Endothelial cell of umbilical vein (primary cell): ENCODE measurements at regions not wholly inside any gene's neighbourhood (a gene's known extent, or its start where the extent isn't known, plus 50 kb on each side); places are given as distances from the start of the nearest gene placed in this dataset.

Source experiments
- BruUV-seq: library from RNA; stranded (reverse); fragments of 400-500 nt; replicated peaks from 2 replicates; lab custom pipeline; 2021; lab: Mats Ljungman, UMichigan
- CTCF ChIA-PET: fragments of 300-600, 350-600 bp; sonication (Branson Sonifier 250); formaldehyde crosslinking; loops from one replicate; lab custom pipeline; 2021; ENCODE audit warnings: antibody characterized with exemption, inconsistent platforms; lab: Charles Lee
- POLR2A ChIA-PET: fragments of 300-600, 350-600 bp; sonication (Branson Sonifier 250); formaldehyde crosslinking; loops from one replicate; lab custom pipeline; 2021; ENCODE audit warnings: antibody characterized with exemption, inconsistent platforms; lab: Charles Lee
- DNase-seq: peaks from one replicate; pipeline ENCODE4 v3.0.0-alpha.2; 2011; ENCODE audit warnings: low read depth, low spot score
- FAIRE-seq: peaks from 2 replicates; lab custom pipeline; 2011; peaks lifted over from hg19 to GRCh38; lab: Jason Lieb, UNC
- H2AFZ ChIP-seq: 2 replicates; pipeline ENCODE4 v1.6.0; 2012; ENCODE audit warnings: low read depth, low read length, control low read depth, inconsistent platforms
- H3K27ac ChIP-seq: 2 replicates; pipeline ENCODE4 v1.5.1; 2011; ENCODE audit warnings: low read depth, mild to moderate bottlenecking, control low read depth, low read length, moderate library complexity; ENCODE audit not compliant: insufficient read depth
- H3K27me3 ChIP-seq, 2 experiments: 2 replicates each; pipeline versions ENCODE4 v1.6.0 to v1.6.1; 2011; ENCODE audit warnings: low read length in 2 of 2, mixed read lengths in 1 of 2; ENCODE audit not compliant: control insufficient read depth in 2 of 2, insufficient read depth in 2 of 2
- H3K36me3 ChIP-seq, 2 experiments: 2 replicates in 1 of 2; 3 replicates in 1 of 2; pipeline ENCODE4 v1.5.1; 2011; ENCODE audit warnings: low read length in 2 of 2, mild to moderate bottlenecking in 1 of 2, moderate library complexity in 1 of 2; ENCODE audit not compliant: control insufficient read depth in 2 of 2, insufficient read depth in 2 of 2; ENCODE audit errors: extremely low read depth in 1 of 2
- H3K4me1 ChIP-seq: 3 replicates; pipeline ENCODE4 v1.5.1; 2011; ENCODE audit warnings: mild to moderate bottlenecking, low read length; ENCODE audit not compliant: control insufficient read depth, insufficient read depth; ENCODE audit errors: extremely low read depth
- H3K4me2 ChIP-seq: 2 replicates; pipeline ENCODE4 v1.6.1; 2011; ENCODE audit warnings: low read length, control low read depth, mixed read lengths; ENCODE audit not compliant: insufficient read depth
- H3K4me3 ChIP-seq, 3 experiments: fragments of 200-600 bp in 1 of 3; sonication (generic), shearing (Covaris generic) in 1 of 3; replicated peaks in 1 of 3; 2 replicates each; pipeline ENCODE4 v1.5.1; 2011 to 2016; ENCODE audit warnings: control low read depth in 3 of 3, low read length in 3 of 3, mild to moderate bottlenecking in 2 of 3, inconsistent platforms in 1 of 3, low read depth in 1 of 3, moderate library complexity in 1 of 3; ENCODE audit not compliant: insufficient read depth in 1 of 3
- H3K79me2 ChIP-seq: 2 replicates; pipeline ENCODE4 v1.6.0; 2012; ENCODE audit warnings: low read length, inconsistent platforms; ENCODE audit not compliant: control insufficient read depth, insufficient read depth
- H3K9ac ChIP-seq: replicated peaks from 2 replicates; pipeline ENCODE3; 2011; ENCODE audit warnings: low read length, control low read depth; ENCODE audit not compliant: insufficient read depth; ENCODE audit errors: extremely low read depth
- H3K9me1 ChIP-seq: replicated peaks from 3 replicates; pipeline ENCODE4 v1.6.0; 2011; ENCODE audit warnings: mild to moderate bottlenecking, low read length; ENCODE audit not compliant: control insufficient read depth, insufficient read depth; ENCODE audit errors: extremely low read depth
- H3K9me3 ChIP-seq: replicated peaks from 2 replicates; pipeline ENCODE4 v1.5.1; 2012; ENCODE audit warnings: low read length, inconsistent platforms; ENCODE audit not compliant: control insufficient read depth, insufficient read depth
- H4K20me1 ChIP-seq: replicated peaks from 2 replicates; pipeline ENCODE3; 2011; ENCODE audit warnings: mild to moderate bottlenecking, low read length; ENCODE audit not compliant: control insufficient read depth, insufficient read depth; ENCODE audit errors: extremely low read depth
- EZH2 ChIP-seq: IDR thresholded peaks from 2 replicates; pipeline ENCODE4 v1.6.1; 2012; ENCODE audit warnings: borderline replicate concordance, low read depth, mild to moderate bottlenecking, moderate library complexity, low read length, inconsistent platforms; ENCODE audit not compliant: severe bottlenecking
- FOS ChIP-seq: IDR thresholded peaks from 2 replicates; pipeline ENCODE4 v1.6.1; 2011; ENCODE audit warnings: mild to moderate bottlenecking, low read length, moderate library complexity, borderline replicate concordance; ENCODE audit not compliant: insufficient read depth
- GATA2 ChIP-seq: IDR thresholded peaks from 2 replicates; pipeline ENCODE4 v1.7.0; 2011; ENCODE audit warnings: low read depth, mild to moderate bottlenecking, moderate library complexity, mixed read lengths, low read length; ENCODE audit not compliant: insufficient read length, insufficient read depth
- JUN ChIP-seq: IDR thresholded peaks from 2 replicates; pipeline ENCODE4 v1.6.1; 2011; ENCODE audit warnings: borderline replicate concordance, low read depth; ENCODE audit not compliant: insufficient read length, insufficient read depth
- MAX ChIP-seq: IDR thresholded peaks from 2 replicates; pipeline ENCODE4 v1.6.1; 2011; ENCODE audit not compliant: insufficient read depth, insufficient read length
- MYC ChIP-seq: IDR thresholded peaks from one replicate; pipeline ENCODE4 v1.6.1; 2011; ENCODE audit warnings: mild to moderate bottlenecking, low read depth, low read length
- POLR2A ChIP-seq: IDR thresholded peaks from 2 replicates; pipeline ENCODE4 v1.6.1; 2012; ENCODE audit warnings: low read depth, mild to moderate bottlenecking, control low read depth, low read length
- POLR2AphosphoS5 ChIP-seq: IDR thresholded peaks from 2 replicates; pipeline ENCODE4 v1.6.1; 2012; ENCODE audit warnings: low read depth, mild to moderate bottlenecking, control low read depth, low read length, moderate library complexity; ENCODE audit not compliant: insufficient read depth
- dilution Hi-C: fragments of 300-500 bp; cut with MboI; formaldehyde crosslinking; loops from one replicate; pipeline ENCODE4 v1.15.0; 2019; ENCODE audit warnings: low sequenced_read_pairs; ENCODE audit not compliant: extremely low pct_ligation_motif_present
- intact Hi-C: fragments of 100-400 bp; cut with micrococcal nuclease; formaldehyde crosslinking; loops from one replicate; pipeline ENCODE4 v1.10.0; 2022
- TF ChIP-seq, protein P1 (sequence below), 2 donors: IDR thresholded peaks; 1 replicate in 1 of 2; 2 replicates in 1 of 2; pipeline ENCODE4 v1.5.1; 2011; ENCODE audit warnings: low read length in 2 of 2, mild to moderate bottlenecking in 2 of 2, moderate library complexity in 2 of 2, control low read depth in 1 of 2, inconsistent platforms in 1 of 2, low read depth in 1 of 2; ENCODE audit not compliant: insufficient read depth in 1 of 2; ENCODE audit errors: extremely low read depth in 1 of 2

- H3K27me3 ChIP-seq, result peaks cover 5 to 16% of the 10 kb centered on the region in 2 experiments
- ChIA-PET CTCF (no interaction called here), POLR2A (no interaction called here)
- H3K9ac ChIP-seq, result no peak overlapping the region
- dilution Hi-C loops (no loop called here), intact Hi-C loops (loop anchor here (5.0 kb wide), 1 partner anchor 252 kb away; no protein-coding TSS in a partner anchor)
- FAIRE-seq, result no peak
- H3K4me1 ChIP-seq, result peaks cover 10% of the 10 kb centered on the region
- H3K4me2 ChIP-seq, result no peak overlapping the region
- H3K79me2 ChIP-seq, result no peaks in the 10 kb centered on the region
- no peak overlapping the region for H3K27ac ChIP-seq
- no peaks in the 10 kb centered on the region for H3K36me3 ChIP-seq
- no peaks in the 10 kb centered on the region for H3K9me3 ChIP-seq
- H3K9me1 ChIP-seq, result no peaks in the 10 kb centered on the region
- H4K20me1 ChIP-seq, result no peaks in the 10 kb centered on the region
- no TSS peak for BruUV-seq
- H3K4me3 ChIP-seq, result no peak overlapping the region
- DNase-seq, result no peak
- no peak for TF ChIP-seq MYC
- no peak for TF ChIP-seq FOS
- TF ChIP-seq, protein P1, sequence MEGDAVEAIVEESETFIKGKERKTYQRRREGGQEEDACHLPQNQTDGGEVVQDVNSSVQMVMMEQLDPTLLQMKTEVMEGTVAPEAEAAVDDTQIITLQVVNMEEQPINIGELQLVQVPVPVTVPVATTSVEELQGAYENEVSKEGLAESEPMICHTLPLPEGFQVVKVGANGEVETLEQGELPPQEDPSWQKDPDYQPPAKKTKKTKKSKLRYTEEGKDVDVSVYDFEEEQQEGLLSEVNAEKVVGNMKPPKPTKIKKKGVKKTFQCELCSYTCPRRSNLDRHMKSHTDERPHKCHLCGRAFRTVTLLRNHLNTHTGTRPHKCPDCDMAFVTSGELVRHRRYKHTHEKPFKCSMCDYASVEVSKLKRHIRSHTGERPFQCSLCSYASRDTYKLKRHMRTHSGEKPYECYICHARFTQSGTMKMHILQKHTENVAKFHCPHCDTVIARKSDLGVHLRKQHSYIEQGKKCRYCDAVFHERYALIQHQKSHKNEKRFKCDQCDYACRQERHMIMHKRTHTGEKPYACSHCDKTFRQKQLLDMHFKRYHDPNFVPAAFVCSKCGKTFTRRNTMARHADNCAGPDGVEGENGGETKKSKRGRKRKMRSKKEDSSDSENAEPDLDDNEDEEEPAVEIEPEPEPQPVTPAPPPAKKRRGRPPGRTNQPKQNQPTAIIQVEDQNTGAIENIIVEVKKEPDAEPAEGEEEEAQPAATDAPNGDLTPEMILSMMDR (IDR thresholded peaks at IDR 0.05; ENCODE audit: extremely low read depth in 1 of 2, insufficient read depth in 1 of 2, low read depth in 1 of 2, low read length in 2 of 2), result no peak
- no peak for TF ChIP-seq JUN
- TF ChIP-seq GATA2, result no peak
- TF ChIP-seq EZH2, result no peak
- TF ChIP-seq POLR2AphosphoS5, result no peak
- no peak for TF ChIP-seq POLR2A
- no peak for TF ChIP-seq MAX
- no peak overlapping the region for H2AFZ ChIP-seq
These were observed 56.8 kb downstream of the SCG2 start for GRCh38 chr2:223545406-223545805.
